HG03354 (cell line): ENCODE measurements at regions not wholly inside any gene's neighbourhood (a gene's known extent, or its start where the extent isn't known, plus 50 kb on each side); places are given as distances from the start of the nearest gene placed in this dataset.

Experiments used
- ATAC-seq: cut with Tn5 transposase; IDR thresholded peaks from one replicate; pipeline ENCODE4 v1.9.1; 2021; ENCODE audit warnings: mild to moderate bottlenecking; ENCODE audit not compliant: unreplicated experiment, poor library complexity, severe bottlenecking

DNA sequence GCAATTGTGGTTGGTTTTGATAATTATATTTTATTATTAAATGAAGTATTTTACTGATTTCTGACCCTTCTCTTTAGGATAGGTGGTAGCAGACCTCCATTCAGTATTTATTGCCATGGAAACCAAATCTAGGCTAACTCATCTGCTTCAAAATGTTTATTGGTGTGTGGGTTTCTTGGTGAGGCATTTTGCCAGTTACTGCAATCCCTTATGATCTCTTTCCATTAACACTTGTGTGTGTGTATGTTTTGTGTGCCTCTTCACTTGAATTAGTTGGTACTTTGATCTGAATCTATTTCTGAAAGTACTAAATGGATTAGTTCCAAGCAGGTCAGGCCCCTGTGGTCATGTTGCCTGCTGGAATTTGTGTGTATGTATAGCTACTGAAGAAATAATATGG is 184.4 kb upstream of the C11orf87 start:
- no peak for ATAC-seq

DNA sequence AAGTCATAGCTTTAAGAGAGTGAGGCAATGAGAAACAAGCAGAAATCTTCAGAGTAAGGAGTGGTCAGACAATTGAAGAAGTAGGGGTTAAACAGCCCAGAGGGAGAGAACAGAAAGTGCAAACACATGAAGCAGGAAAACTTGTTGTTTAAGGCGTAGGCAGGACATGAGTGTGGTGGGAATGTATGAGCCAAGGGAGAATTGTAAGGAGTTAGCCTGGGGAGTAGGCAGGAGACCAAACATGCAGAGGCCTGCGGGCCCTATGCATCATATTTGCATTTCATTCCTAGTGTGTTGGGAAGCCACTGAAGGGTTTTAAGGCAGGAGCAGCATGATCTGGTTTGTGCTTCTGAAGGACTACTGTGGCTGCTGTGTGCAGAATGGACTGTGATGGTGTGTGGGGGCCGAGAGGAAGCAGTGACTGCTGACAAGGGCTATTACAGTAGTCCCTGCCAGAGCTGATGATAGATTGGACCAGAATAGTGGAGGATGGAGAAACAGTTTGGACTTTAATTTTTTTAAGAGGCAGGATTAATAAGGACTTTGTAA is 179.9 kb upstream of the C11orf87 start:
- ATAC-seq = no peak

DNA sequence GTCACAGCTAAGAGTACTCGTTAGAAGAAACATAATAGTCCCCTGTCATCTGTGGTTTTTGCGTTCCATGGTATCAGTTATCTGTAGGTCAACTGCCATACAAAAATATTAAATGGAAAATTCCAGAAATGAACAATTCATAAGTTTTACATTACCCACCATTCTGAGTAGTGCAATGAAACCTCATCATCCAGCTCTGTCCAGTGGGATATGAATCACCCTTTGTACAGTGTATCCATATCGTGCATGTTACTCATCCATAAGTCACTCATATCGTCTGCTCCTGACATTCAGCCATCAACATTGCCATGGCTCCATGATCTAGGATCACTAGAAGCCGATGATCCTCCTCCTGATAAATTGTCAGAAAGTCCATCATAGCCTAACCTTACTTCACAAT is 174.9 kb upstream of the C11orf87 start:
- no peak for ATAC-seq

DNA sequence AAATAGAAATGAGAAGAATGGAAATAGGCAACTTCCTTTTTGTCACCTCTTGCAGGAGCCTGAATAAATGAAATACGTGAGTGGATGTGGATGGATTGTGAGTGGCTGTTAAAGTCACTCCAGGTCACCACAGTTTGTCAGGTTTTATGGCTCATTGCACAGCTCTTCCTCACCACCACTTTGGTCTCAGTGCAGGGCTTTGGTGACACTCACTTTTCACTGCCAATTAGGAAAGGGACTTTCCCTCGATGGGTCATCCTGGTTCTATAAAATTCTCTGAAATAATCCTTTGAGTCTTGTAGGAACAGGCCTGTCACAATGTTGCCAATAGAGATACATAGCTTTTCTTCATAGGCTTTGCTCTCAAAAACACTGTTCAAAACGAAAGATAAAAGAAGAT is 172.4 kb upstream of the C11orf87 start:
- no peak for ATAC-seq

DNA sequence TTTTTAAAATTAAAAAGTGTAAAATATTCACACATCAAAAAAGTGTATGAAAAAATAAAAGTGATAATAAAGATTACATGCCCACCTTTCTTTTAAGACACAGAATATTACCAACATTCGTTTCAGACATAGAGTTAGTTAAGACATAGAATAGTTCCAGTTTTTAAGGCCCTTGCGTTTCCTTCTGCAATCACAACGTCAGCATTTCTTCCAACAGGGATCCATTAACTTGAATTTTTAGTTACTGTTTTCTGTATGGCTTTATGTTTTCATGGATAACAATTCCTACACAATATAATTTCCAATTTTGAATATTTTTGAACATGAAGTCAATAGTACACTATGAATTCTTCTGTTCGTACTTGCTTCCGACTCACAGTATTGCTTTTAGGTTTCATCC is 170.8 kb upstream of the C11orf87 start:
- ATAC-seq = no peak

DNA sequence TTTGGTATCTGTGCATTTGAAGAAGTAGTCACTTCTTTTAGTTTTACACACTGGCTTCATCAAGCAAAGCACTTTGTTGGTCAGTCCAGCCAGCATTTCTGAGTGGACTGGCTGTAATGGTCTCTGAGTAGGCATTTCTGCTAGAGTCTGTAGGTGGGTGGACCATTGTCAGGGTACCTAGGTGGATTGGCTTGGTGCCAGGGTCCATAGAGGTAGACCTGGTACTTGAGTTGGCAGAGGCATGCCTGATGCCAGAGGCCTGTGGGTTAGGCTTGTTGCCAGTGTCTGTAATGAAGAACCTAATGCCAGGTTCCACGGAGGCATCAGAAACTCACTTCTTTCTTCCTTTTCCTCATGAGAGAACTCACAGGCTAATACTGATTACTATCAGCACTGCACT is 157.9 kb upstream of the C11orf87 start:
- no peak for ATAC-seq

DNA sequence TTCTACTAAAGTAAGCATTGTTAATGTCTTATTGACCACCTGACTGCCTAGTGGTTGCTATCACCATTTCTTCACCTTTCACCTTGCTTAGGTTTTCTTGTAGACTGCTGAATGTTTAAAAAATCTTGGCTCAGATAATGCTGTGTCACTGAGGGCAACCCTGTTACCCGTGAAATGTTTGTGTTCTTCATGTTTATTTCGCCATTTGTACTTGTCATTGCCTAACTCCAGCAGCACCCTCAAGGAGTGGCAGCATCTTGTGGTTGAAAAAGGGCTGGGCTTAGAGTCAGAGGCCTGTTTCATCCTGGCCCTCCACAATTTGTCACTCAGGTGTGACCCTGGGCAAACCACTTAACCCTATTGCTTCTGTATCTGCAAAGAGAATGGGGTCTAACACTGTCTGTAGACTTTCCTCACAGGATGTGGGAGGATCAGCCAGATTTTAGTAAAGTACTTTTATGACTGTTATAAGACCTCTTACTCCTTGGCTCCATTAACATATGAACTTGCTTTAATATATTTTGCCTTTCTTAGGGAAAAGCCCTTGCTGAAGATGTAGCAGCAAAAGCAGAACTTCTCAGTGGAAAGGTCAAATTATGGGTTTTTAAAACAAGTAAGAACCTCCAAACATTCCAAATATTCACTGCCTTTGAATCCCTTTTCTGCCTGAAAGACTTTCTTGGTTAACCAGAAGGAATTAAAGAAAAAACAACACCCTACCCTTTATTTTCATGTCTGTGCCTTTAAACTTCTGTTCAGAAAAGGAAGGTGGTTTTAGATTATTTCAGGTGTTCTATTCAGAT is 154.5 kb upstream of the C11orf87 start:
- no peak for ATAC-seq

DNA sequence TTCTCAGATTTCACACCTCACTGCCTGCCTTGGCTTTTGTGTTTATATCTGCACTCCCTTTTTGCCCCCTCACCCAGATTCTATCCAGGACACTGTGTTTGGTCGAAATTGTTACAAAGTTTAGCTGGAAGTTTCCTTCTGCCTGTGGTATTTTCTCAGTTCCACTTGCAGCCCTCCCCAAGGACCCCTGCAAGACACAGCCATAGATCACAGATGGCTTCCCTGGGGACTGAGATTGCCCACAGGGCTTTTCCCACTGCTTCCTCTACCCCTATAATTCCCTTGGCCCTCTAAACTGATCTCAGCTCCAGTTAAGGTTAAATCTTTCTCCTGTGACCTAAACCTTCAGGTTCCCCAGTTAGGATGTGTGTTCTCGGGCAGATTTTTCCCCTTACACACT is 146.1 kb upstream of the C11orf87 start:
- ATAC-seq = no peak

DNA sequence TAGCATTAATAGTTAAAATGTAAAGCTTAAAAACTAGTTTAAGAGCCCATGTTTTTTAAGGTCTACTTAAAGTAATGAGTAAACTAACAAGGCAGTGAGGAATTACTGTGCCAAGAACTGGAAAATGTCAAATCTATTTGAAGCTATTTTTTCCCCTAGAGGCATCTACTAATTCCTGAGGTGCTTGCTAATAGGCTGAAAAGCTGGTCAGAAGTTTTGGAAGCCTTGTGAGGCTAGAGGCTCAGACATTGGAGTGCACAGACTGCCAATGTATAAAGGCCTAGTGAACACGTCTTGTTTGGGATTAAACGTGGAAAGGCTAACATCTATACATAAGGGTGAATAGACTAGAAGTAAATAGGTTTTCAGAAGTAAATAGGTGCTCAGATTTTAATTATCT is 136.5 kb upstream of the C11orf87 start:
- no peak for ATAC-seq

GRCh38 chr11:109291553-109291952 is 130.4 kb upstream of the C11orf87 start:
- no peak for ATAC-seq

DNA sequence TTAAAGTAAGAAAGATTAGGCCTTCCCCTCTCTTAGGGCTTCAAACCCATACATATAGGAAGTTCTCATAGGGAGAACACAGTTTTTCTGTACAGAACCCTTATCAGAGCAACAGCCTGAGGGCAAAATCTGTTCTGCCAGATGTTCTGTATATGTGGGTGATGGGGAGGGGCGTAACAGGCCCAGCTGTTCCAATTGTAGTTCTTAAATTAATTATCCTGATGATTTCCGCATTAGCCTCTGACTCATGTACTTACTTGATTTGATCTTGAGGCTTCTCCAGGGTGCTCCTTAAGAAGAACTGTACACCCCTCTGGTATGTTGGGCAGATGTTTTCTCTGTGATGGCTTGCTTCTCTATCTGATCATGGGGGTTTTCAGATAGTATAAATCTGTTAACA is 123.1 kb upstream of the C11orf87 start:
- no peak for ATAC-seq

- no peak for ATAC-seq
These were observed 121.8 kb upstream of the C11orf87 start for GRCh38 chr11:109300211-109300610.

DNA sequence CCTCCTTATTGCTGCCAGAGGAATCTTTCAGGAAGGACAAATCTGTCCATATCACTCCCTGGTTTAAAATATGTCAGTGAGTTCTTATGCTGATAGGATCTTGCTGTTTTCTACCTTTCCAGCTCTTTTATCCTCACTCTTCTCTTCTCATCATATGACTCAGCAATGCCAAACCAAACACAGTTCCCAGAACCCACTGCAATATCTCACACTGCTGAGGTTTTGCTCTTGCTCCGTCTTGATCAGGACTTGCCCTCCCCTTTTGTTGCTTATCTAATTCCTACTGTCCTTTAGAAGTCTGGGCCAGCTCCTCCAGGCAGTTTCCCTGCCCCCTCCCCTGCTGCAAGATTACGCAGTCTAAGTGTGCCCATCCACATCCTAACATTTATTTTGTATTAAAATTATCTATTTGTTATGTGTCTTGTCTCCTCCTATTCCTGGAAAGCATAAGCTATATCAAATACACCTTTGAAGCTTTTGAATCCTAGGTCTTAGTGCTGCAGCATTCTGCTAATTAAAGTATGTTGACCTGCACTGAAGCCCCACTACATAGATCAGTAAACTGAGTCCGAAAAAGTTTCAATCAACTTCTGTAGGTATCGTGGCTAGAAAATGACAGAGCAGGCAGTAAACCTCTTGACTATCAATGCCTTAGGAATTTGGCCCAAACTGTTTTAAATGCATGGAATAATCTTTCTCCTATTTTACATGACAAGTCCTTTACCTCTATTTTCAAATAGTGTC is 119.2 kb upstream of the C11orf87 start:
- ATAC-seq = no peak

GRCh38 chr11:109303342-109303741 is 118.6 kb upstream of the C11orf87 start:
- no peak for ATAC-seq

GRCh38 chr11:109304159-109304558 is 117.8 kb upstream of the C11orf87 start:
- no peak for ATAC-seq

DNA sequence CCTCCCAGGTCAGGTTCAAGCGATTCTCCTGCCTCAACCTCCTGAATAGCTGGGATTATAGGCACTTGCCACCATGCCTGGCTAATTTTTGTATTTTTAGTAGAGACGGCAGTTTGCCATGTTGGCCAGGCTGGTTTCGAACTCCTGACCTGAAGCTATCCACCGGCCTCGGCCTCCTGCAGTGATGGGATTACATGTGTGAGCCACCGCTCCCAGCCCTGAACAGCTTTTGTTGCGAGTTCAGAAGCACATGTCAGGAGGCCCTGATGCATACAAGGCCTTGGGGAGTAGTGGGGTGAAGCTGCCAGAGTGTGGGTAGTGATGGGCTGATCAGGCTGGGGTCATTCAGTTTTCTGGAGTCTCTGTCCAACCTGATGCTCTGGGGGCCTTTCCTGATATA is 117.0 kb upstream of the C11orf87 start:
- ATAC-seq = no peak

DNA sequence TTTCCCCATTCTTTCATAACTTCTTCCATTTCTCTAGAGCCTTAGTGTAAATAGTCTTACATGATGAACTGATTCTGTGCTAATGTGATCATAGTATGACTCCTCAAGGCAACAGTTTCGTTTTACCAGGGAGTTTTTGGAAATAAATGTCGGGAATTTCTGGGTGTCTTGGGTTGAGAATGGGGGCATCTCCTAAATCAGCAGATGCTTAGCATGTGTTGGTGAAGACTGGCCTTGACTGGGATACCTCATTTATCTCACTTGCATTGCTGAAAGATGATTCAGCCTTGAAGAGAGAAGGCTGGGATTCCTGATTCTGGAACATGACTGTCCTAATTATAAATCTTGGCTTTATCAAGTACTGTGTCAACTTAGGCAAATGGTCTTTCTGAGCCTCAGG is 115.7 kb upstream of the C11orf87 start:
- ATAC-seq = no peak

GRCh38 chr11:109307366-109307765 is 114.6 kb upstream of the C11orf87 start:
- ATAC-seq = no peak

DNA sequence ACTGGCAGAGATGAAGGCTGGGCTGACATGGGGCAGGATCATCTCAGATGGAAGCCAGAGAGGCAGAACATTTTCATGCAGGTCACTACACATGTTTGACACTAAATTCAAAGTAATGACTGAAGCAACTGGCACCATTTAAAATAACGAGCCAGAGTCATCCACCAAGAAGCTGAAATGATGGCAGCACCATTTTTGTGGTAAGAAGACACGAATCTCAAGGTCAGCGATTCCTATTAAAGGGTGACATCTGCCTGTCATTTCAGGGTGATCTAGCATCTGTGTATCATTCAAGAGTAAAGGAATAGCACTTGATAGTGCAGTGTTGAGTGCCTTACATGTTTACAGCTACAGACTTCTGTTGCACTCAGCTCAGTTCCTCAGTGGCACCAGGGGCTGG is 113.4 kb upstream of the C11orf87 start:
- ATAC-seq = no peak

GRCh38 chr11:109309153-109309552 is 112.8 kb upstream of the C11orf87 start:
- no peak for ATAC-seq

GRCh38 chr11:109317726-109318125 is 104.3 kb upstream of the C11orf87 start:
- no peak for ATAC-seq
